Mucosa of descending colon (tissue), 3 donors: ENCODE measurements at regions not wholly inside any gene's neighbourhood (a gene's known extent, or its start where the extent isn't known, plus 50 kb on each side); places are given as distances from the start of the nearest gene placed in this dataset.
A peak's percentile ranks its signal among the peaks of the same experiment; 100 is the strongest.

Source experiments
- ATAC-seq: fragments of 200-7000 bp; cut with Tn5 transposase; one replicate; pipeline ENCODE4 v1.9.1; 2020; ENCODE audit warnings: mild to moderate bottlenecking, moderate library complexity
- DNase-seq, 3 donors: peaks; one replicate each; pipeline ENCODE4 v3.0.0-alpha.2; 2020
- H3K36me3 ChIP-seq: fragments of 200-600 bp; one replicate; pipeline ENCODE4 v1.8.0; 2021; ENCODE audit warnings: low read depth, mild to moderate bottlenecking
- H3K4me1 ChIP-seq: fragments of 200-600 bp; one replicate; pipeline ENCODE4 v1.8.0; 2021; ENCODE audit warnings: low read depth, mild to moderate bottlenecking
- H3K4me3 ChIP-seq: fragments of 200-600 bp; one replicate; pipeline ENCODE4 v1.8.0; 2021; ENCODE audit warnings: mild to moderate bottlenecking
- H3K9me3 ChIP-seq: fragments of 200-600 bp; one replicate; pipeline ENCODE4 v1.8.0; 2021; ENCODE audit warnings: mild to moderate bottlenecking
- intact Hi-C, 2 donors: fragments of 100-400 bp; cut with DNase I in 1 of 2; cut with micrococcal nuclease in 1 of 2; formaldehyde crosslinking; loops; one replicate each; pipeline versions ENCODE4 v1.11.0 to v1.11.1; 2022; cut with DNase I, micrococcal nuclease
- TF ChIP-seq, protein P1 (sequence below): fragments of 200-600 bp; IDR thresholded peaks from one replicate; pipeline ENCODE4 v1.8.0; 2022; ENCODE audit warnings: antibody characterized with exemption, mild to moderate bottlenecking
- donor health status: DM: no; HTN: no; CAD: no; lungs with moderate emphysema.
- donor health status: DM: no; HTN: no; CAD: no.
- donor health status: DM: no; HTN: yes; CAD: no.

- no peaks in the 10 kb centered on the region for H3K4me1 ChIP-seq
- H3K9me3 ChIP-seq: no peaks in the 10 kb centered on the region
- no peak overlapping the region for H3K4me3 ChIP-seq
- H3K36me3 ChIP-seq: no peaks in the 10 kb centered on the region
- intact Hi-C loops: no loop called here
- DNase-seq (no peak), ATAC-seq (no peak)
- TF ChIP-seq, protein P1, sequence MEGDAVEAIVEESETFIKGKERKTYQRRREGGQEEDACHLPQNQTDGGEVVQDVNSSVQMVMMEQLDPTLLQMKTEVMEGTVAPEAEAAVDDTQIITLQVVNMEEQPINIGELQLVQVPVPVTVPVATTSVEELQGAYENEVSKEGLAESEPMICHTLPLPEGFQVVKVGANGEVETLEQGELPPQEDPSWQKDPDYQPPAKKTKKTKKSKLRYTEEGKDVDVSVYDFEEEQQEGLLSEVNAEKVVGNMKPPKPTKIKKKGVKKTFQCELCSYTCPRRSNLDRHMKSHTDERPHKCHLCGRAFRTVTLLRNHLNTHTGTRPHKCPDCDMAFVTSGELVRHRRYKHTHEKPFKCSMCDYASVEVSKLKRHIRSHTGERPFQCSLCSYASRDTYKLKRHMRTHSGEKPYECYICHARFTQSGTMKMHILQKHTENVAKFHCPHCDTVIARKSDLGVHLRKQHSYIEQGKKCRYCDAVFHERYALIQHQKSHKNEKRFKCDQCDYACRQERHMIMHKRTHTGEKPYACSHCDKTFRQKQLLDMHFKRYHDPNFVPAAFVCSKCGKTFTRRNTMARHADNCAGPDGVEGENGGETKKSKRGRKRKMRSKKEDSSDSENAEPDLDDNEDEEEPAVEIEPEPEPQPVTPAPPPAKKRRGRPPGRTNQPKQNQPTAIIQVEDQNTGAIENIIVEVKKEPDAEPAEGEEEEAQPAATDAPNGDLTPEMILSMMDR: no peak
These were observed 401.0 kb upstream of the EEF2KMT start for GRCh38 chr16:5498562-5498961.

DNA sequence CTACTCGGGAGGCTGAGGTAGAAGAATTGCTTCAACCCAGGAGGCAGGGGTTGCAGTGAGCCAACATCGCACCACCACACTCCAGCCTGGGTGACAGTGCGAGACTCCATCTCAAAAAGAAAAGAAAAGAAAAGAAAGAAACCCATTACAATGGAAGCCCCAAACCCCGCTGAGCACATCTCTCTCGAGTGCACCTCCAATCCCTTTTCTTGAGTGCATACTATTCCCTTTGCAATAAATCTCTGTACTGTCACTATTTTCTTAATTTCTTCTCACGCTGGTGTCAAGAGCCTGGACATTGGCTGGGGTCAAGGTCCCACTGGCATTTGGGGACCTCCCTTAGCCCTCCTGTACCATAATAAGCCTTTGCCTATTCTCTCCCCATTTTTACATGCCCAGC, 398.4 kb upstream of the EEF2KMT start:
- ATAC-seq (no peak), DNase-seq (no peak)
- Histone ChIP-seq H3K36me3 (no peaks in the 10 kb centered on the region), H3K4me3 (no peak overlapping the region), H3K9me3 (no peaks in the 10 kb centered on the region), H3K4me1 (no peaks in the 10 kb centered on the region)
- intact Hi-C loops: no loop called here
- TF ChIP-seq, protein P1: no peak

DNA sequence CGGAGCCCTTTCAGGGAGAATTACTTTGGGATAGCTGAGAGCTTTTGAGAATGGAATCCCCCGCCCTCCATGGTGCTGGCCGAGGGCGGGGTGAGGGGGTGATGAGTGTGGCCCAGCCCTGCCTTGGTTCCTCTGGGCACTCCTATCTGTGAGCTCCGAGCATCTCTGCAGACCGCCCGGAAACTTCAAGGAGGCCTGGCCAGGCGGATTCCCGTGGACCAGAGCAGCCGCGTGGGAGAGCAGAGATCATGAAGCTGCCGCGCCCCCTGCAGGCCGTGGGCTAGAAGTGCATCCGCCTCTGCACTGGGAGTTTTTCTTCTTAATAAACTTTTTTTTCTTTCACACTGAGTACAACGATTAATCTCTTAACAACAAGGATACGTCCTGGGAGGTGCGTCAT, 392.9 kb upstream of the EEF2KMT start:
- peak; percentile 52 to 73 (median 70) for DNase-seq
- Histone ChIP-seq H3K36me3 (no peaks in the 10 kb centered on the region), H3K4me1 (no peaks in the 10 kb centered on the region), H3K4me3 (no peak overlapping the region), H3K9me3 (no peaks in the 10 kb centered on the region)
- TF ChIP-seq, protein P1: peak; percentile 80
- intact Hi-C loops: no loop called here
- peak; percentile 91 for ATAC-seq

DNA sequence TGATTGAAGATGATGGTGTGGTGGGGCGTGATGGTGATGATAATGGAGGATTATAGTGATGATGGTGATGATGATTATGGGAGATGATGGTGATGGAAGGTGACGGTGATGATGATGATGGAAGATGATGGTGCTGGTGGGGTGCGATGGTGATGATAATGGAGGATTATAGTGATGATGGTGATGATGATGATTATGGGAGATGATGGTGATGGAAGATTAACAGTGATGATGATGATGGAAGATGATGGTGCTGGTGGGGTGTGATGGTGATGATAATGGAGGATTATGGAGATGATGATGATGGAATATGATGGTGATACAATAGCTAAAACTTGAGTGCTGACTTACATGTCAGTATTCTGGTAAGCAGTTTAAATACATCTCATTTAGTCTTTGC, 391.0 kb upstream of the EEF2KMT start:
- intact Hi-C loops: no loop called here
- Histone ChIP-seq H3K4me1 (no peaks in the 10 kb centered on the region), H3K4me3 (no peak overlapping the region), H3K9me3 (no peaks in the 10 kb centered on the region), H3K36me3 (no peaks in the 10 kb centered on the region)
- ATAC-seq (no peak), DNase-seq (no peak)
- TF ChIP-seq, protein P1: no peak

DNA sequence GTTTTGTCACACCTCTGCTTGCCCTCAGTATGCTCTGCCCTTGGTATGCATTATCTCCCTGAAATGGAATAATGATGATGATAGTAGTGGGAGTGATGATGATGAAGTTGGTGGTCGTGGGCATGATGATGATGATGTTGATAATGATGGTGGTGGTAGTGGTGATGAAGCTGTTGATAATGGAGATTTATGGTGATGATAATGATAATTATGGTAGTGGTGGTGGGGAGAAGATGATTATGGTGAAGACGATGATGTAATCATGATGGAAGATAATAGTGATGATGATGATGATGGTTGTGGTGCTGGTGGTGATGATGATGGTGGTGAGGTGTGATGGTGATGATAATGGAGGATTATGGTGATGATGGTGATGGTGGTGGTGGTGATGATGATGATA, 390.1 kb upstream of the EEF2KMT start:
- H3K36me3 ChIP-seq: no peaks in the 10 kb centered on the region
- ATAC-seq: no peak
- intact Hi-C loops: no loop called here

More for the DNA sequence above, 390.1 kb upstream of the EEF2KMT start:
- Histone ChIP-seq H3K4me1 (no peaks in the 10 kb centered on the region), H3K9me3 (no peaks in the 10 kb centered on the region), H3K4me3 (no peak overlapping the region)
- TF ChIP-seq, protein P1: no peak
- DNase-seq: no peak
